Keratinocyte (primary cell): ENCODE measurements at regions not wholly inside any gene's neighbourhood (a gene's known extent, or its start where the extent isn't known, plus 50 kb on each side); places are given as distances from the start of the nearest gene placed in this dataset.

Source experiments
- DNase-seq: peaks from one replicate; pipeline ENCODE4 v3.0.0-alpha.2; 2011; ENCODE audit warnings: low read depth, missing footprints, low spot score
- FAIRE-seq: peaks from 2 replicates; lab custom pipeline; 2011; peaks lifted over from hg19 to GRCh38; lab: Jason Lieb, UNC
- H2AFZ ChIP-seq: 2 replicates; pipeline ENCODE4 v1.6.0; 2012; ENCODE audit warnings: low read length, control low read depth, inconsistent platforms; ENCODE audit not compliant: control insufficient read depth
- H3K27ac ChIP-seq: 2 replicates; pipeline ENCODE4 v1.5.1; 2011; ENCODE audit warnings: low read length; ENCODE audit not compliant: control insufficient read depth, insufficient read depth
- H3K27me3 ChIP-seq: 3 replicates; pipeline ENCODE4 v1.6.0; 2011; ENCODE audit warnings: low read length; ENCODE audit not compliant: control insufficient read depth, insufficient read depth; ENCODE audit errors: extremely low read depth
- H3K36me3 ChIP-seq, 2 experiments: 2 replicates in 1 of 2; 3 replicates in 1 of 2; pipeline ENCODE4 v1.5.1; 2011; ENCODE audit warnings: low read length in 2 of 2, mild to moderate bottlenecking in 1 of 2; ENCODE audit not compliant: control insufficient read depth in 2 of 2, insufficient read depth in 2 of 2; ENCODE audit errors: extremely low read depth in 1 of 2
- H3K4me1 ChIP-seq: 3 replicates; pipeline ENCODE4 v1.5.1; 2011; ENCODE audit warnings: low read length; ENCODE audit not compliant: control insufficient read depth, insufficient read depth; ENCODE audit errors: extremely low read depth
- H3K4me2 ChIP-seq: 3 replicates; pipeline ENCODE4 v1.6.0; 2011; ENCODE audit warnings: low read depth, low read length; ENCODE audit not compliant: control insufficient read depth, insufficient read depth; ENCODE audit errors: extremely low read depth
- H3K4me3 ChIP-seq, 3 experiments: fragments of 200-600 bp in 1 of 3; sonication (generic) in 1 of 3; 2 replicates in 2 of 3; 3 replicates in 1 of 3; pipeline ENCODE4 v1.5.1; 2011 to 2016; ENCODE audit warnings: low read length in 3 of 3, mild to moderate bottlenecking in 3 of 3, control low read depth in 2 of 3, inconsistent platforms in 1 of 3, low read depth in 1 of 3, mixed read lengths in 1 of 3, mixed run types in 1 of 3, moderate library complexity in 1 of 3; ENCODE audit not compliant: control insufficient read depth in 2 of 3, insufficient read depth in 2 of 3; ENCODE audit errors: extremely low read depth in 1 of 3
- H3K79me2 ChIP-seq: 2 replicates; pipeline ENCODE4 v1.6.0; 2012; ENCODE audit warnings: low read length; ENCODE audit not compliant: control insufficient read depth, insufficient read depth
- H3K9ac ChIP-seq: 3 replicates; pipeline ENCODE4 v1.6.0; 2011; ENCODE audit warnings: low read length; ENCODE audit not compliant: control insufficient read depth, insufficient read depth; ENCODE audit errors: extremely low read depth
- H3K9me1 ChIP-seq: 3 replicates; pipeline ENCODE4 v1.6.0; 2011; ENCODE audit warnings: low read length; ENCODE audit not compliant: control insufficient read depth, insufficient read depth; ENCODE audit errors: extremely low read depth
- H3K9me3 ChIP-seq: 2 replicates; pipeline ENCODE4 v1.5.1; 2012; ENCODE audit warnings: low read depth, low read length; ENCODE audit not compliant: control insufficient read depth
- H4K20me1 ChIP-seq: 3 replicates; pipeline ENCODE4 v1.6.0; 2011; ENCODE audit warnings: low read length; ENCODE audit not compliant: control insufficient read depth, insufficient read depth; ENCODE audit errors: extremely low read depth
- CTCF ChIP-seq, 3 experiments: IDR thresholded peaks in 1 of 3; conservative IDR thresholded peaks in 1 of 3; optimal IDR thresholded peaks in 1 of 3; 2 replicates in 2 of 3; 3 replicates in 1 of 3; pipeline versions ENCODE3 to v1.5.1; 2011; ENCODE audit warnings: low read length in 3 of 3, mild to moderate bottlenecking in 3 of 3, moderate library complexity in 2 of 3, control low read depth in 1 of 3, inconsistent platforms in 1 of 3; ENCODE audit not compliant: insufficient read depth in 2 of 3; ENCODE audit errors: extremely low read depth in 1 of 3
- EZH2 ChIP-seq: IDR thresholded peaks from one replicate; pipeline ENCODE4 v1.6.1; 2012; ENCODE audit warnings: inconsistent platforms, mild to moderate bottlenecking, low read length, moderate library complexity
- dilution Hi-C: fragments of 300-500 bp; cut with MboI; formaldehyde crosslinking; loops from one replicate; pipeline ENCODE4 v1.7.0; 2020; ENCODE audit warnings: low sequenced_read_pairs; ENCODE audit not compliant: extremely low pct_ligation_motif_present

- DNase-seq: no peak
- Histone ChIP-seq H2AFZ (no peak overlapping the region), H3K9ac (no peak overlapping the region), H3K27ac (no peak overlapping the region), H3K79me2 (no peaks in the 10 kb centered on the region), H3K4me1 (no peaks in the 10 kb centered on the region), H3K36me3 (no peaks in the 10 kb centered on the region), H3K27me3 (no peaks in the 10 kb centered on the region), H3K4me2 (no peak overlapping the region), H4K20me1 (no peaks in the 10 kb centered on the region), H3K9me1 (no peaks in the 10 kb centered on the region), H3K9me3 (no peaks in the 10 kb centered on the region), H3K4me3 (no peak overlapping the region)
- dilution Hi-C loops: no loop called here
- FAIRE-seq: no peak
- TF ChIP-seq CTCF (optimal IDR thresholded peaks at IDR 0.05 in 1 of 3, IDR thresholded peaks at IDR 0.05 in 1 of 3, conservative IDR thresholded peaks at IDR 0.05 in 1 of 3; ENCODE audit: extremely low read depth in 1 of 3, insufficient read depth in 2 of 3, low read length in 3 of 3) (no peak), EZH2 (no peak)
Observed at GRCh38 chr1:83512373-83513193, 486.3 kb downstream of the TTLL7 start.

- Histone ChIP-seq H3K9ac (no peak overlapping the region), H3K4me1 (no peaks in the 10 kb centered on the region), H3K79me2 (no peaks in the 10 kb centered on the region), H3K4me3 (no peak overlapping the region), H4K20me1 (no peaks in the 10 kb centered on the region), H3K27ac (no peak overlapping the region), H3K36me3 (no peaks in the 10 kb centered on the region), H3K9me3 (no peaks in the 10 kb centered on the region), H3K9me1 (no peaks in the 10 kb centered on the region), H3K4me2 (no peak overlapping the region), H2AFZ (no peak overlapping the region), H3K27me3 (no peaks in the 10 kb centered on the region)
- no peak for DNase-seq
- dilution Hi-C loops: no loop called here
- no peak for TF ChIP-seq EZH2
- TF ChIP-seq CTCF (optimal IDR thresholded peaks at IDR 0.05 in 1 of 3, IDR thresholded peaks at IDR 0.05 in 1 of 3, conservative IDR thresholded peaks at IDR 0.05 in 1 of 3; ENCODE audit: extremely low read depth in 1 of 3, insufficient read depth in 2 of 3, low read length in 3 of 3): no peak
- no peak for FAIRE-seq
Observed at GRCh38 chr1:83511146-83511726, 487.7 kb downstream of the TTLL7 start.
